ENCODE measurements at regions not wholly inside any gene's neighbourhood (a gene's known extent, or its start where the extent isn't known, plus 50 kb on each side); places are given as distances from the start of the nearest gene placed in this dataset.

GRCh38 chr1:244319283-244320132 is 132.2 kb downstream of the ADSS2 start:
- H3K79me2 ChIP-seq (ENCODE audit: insufficient read depth, low read length) = no peaks in the 10 kb centered on the region
- no peaks in the 10 kb centered on the region for H3K9me2 ChIP-seq (replicated peaks; ENCODE audit: low read depth, low read length)
- peaks cover 24% of the 10 kb centered on the region for H3K4me1 ChIP-seq (ENCODE audit: insufficient read depth, low read length, poor library complexity, severe bottlenecking)
- no peaks in the 10 kb centered on the region for H3K9me3 ChIP-seq (ENCODE audit: insufficient read depth, low read depth, low read length)
- TF ChIP-seq CTCF (conservative IDR thresholded peaks at IDR 0.05; ENCODE audit: low read length) (no peak), EZH2phosphoT487 (IDR thresholded peaks at IDR 0.05; ENCODE audit: borderline replicate concordance) (no peak)
- H3K27me3 ChIP-seq (ENCODE audit: insufficient read depth, low read length, poor library complexity, severe bottlenecking) = no peaks in the 10 kb centered on the region
- no peaks in the 10 kb centered on the region for H3F3A ChIP-seq (ENCODE audit: low read depth)
- peak overlapping the region; percentile 50 for H3K4me2 ChIP-seq (ENCODE audit: low read depth, low read length, poor library complexity, severe bottlenecking)
- H2AFZ ChIP-seq (ENCODE audit: low read length) = peak overlapping the region; percentile 79
- H4K20me1 ChIP-seq (ENCODE audit: insufficient read depth, low read length, poor library complexity, severe bottlenecking) = no peaks in the 10 kb centered on the region
- H3K36me3 ChIP-seq (ENCODE audit: insufficient read depth, low read length) = no peaks in the 10 kb centered on the region
- peak overlapping the region; percentile 40 for H3K4me3 ChIP-seq (ENCODE audit: low read length, poor library complexity, severe bottlenecking)
- no peak overlapping the region for H3K9ac ChIP-seq (ENCODE audit: low read depth, low read length, poor library complexity, severe bottlenecking)

- Histone ChIP-seq H4K20me1 (ENCODE audit: insufficient read depth, low read length, poor library complexity, severe bottlenecking) (no peaks in the 10 kb centered on the region), H3K4me3 (ENCODE audit: low read length, poor library complexity, severe bottlenecking) (no peak overlapping the region), H3K9ac (ENCODE audit: low read depth, low read length, poor library complexity, severe bottlenecking) (no peak overlapping the region), H3F3A (ENCODE audit: low read depth) (no peaks in the 10 kb centered on the region), H3K36me3 (ENCODE audit: insufficient read depth, low read length) (no peaks in the 10 kb centered on the region), H3K9me2 (replicated peaks; ENCODE audit: low read depth, low read length) (no peaks in the 10 kb centered on the region), H3K4me2 (ENCODE audit: low read depth, low read length, poor library complexity, severe bottlenecking) (no peak overlapping the region), H3K79me2 (ENCODE audit: insufficient read depth, low read length) (no peaks in the 10 kb centered on the region), H3K4me1 (ENCODE audit: insufficient read depth, low read length, poor library complexity, severe bottlenecking) (peaks cover 24% of the 10 kb centered on the region), H3K9me3 (ENCODE audit: insufficient read depth, low read depth, low read length) (no peaks in the 10 kb centered on the region), H3K27me3 (ENCODE audit: insufficient read depth, low read length, poor library complexity, severe bottlenecking) (no peaks in the 10 kb centered on the region), H2AFZ (ENCODE audit: low read length) (no peak overlapping the region)
- TF ChIP-seq EZH2phosphoT487 (IDR thresholded peaks at IDR 0.05; ENCODE audit: borderline replicate concordance) (no peak), CTCF (conservative IDR thresholded peaks at IDR 0.05; ENCODE audit: low read length) (no peak)
Measured at GRCh38 chr1:244322181-244322580, 129.5 kb downstream of the ADSS2 start.

- H3K4me3 ChIP-seq (ENCODE audit: low read length, poor library complexity, severe bottlenecking) = no peak overlapping the region
- peaks cover 24% of the 10 kb centered on the region for H3K4me1 ChIP-seq (ENCODE audit: insufficient read depth, low read length, poor library complexity, severe bottlenecking)
- no peaks in the 10 kb centered on the region for H3K27me3 ChIP-seq (ENCODE audit: insufficient read depth, low read length, poor library complexity, severe bottlenecking)
- peak overlapping the region; percentile 51; the same call in 1 of the 2 replicates for H2AFZ ChIP-seq (ENCODE audit: low read length)
- H3F3A ChIP-seq (ENCODE audit: low read depth) = no peaks in the 10 kb centered on the region
- H3K79me2 ChIP-seq (ENCODE audit: insufficient read depth, low read length) = no peaks in the 10 kb centered on the region
- H3K9me2 ChIP-seq (replicated peaks; ENCODE audit: low read depth, low read length) = no peaks in the 10 kb centered on the region
- no peak overlapping the region for H3K9ac ChIP-seq (ENCODE audit: low read depth, low read length, poor library complexity, severe bottlenecking)
- no peaks in the 10 kb centered on the region for H3K9me3 ChIP-seq (ENCODE audit: insufficient read depth, low read depth, low read length)
- TF ChIP-seq CTCF (conservative IDR thresholded peaks at IDR 0.05; ENCODE audit: low read length) = no peak
- TF ChIP-seq EZH2phosphoT487 (IDR thresholded peaks at IDR 0.05; ENCODE audit: borderline replicate concordance) = no peak
- H4K20me1 ChIP-seq (ENCODE audit: insufficient read depth, low read length, poor library complexity, severe bottlenecking) = no peaks in the 10 kb centered on the region
- peak overlapping the region; percentile 42 for H3K4me2 ChIP-seq (ENCODE audit: low read depth, low read length, poor library complexity, severe bottlenecking)
- H3K36me3 ChIP-seq (ENCODE audit: insufficient read depth, low read length) = no peaks in the 10 kb centered on the region
Measured at GRCh38 chr1:244322791-244323521, 128.8 kb downstream of the ADSS2 start.

All from Loucy (cell line).